ENCODE measurements at regions not wholly inside any gene's neighbourhood (a gene's known extent, or its start where the extent isn't known, plus 50 kb on each side); places are given as distances from the start of the nearest gene placed in this dataset.
"Not testable (repeated sequence)": the region's sequence is repeated elsewhere in the genome, so short reads cannot be mapped to it uniquely, and the experiment has no call there.

- Mint-ChIP-seq H3K36me3 (no peaks in the 10 kb centered on the region), H3K27me3 (no peaks in the 10 kb centered on the region), H3K4me1 (no peaks in the 10 kb centered on the region), H3K9me3 (no peaks in the 10 kb centered on the region), H3K27ac (no peak overlapping the region), H3K4me3 (no peak overlapping the region)
Measured at GRCh38 chrX:69072486-69073006, 92.7 kb downstream of the PJA1 start.

- Mint-ChIP-seq H3K4me3 (no peak overlapping the region), H3K27ac (no peak overlapping the region), H3K36me3 (no peaks in the 10 kb centered on the region), H3K27me3 (no peaks in the 10 kb centered on the region), H3K4me1 (no peaks in the 10 kb centered on the region), H3K9me3 (no peaks in the 10 kb centered on the region)
Measured at GRCh38 chrX:69070949-69071650, 94.2 kb downstream of the PJA1 start.

- H3K4me3 Mint-ChIP-seq, result no peak overlapping the region
- H3K36me3 Mint-ChIP-seq, result no peaks in the 10 kb centered on the region
- H3K4me1 Mint-ChIP-seq, result no peaks in the 10 kb centered on the region
- H3K27me3 Mint-ChIP-seq, result no peaks in the 10 kb centered on the region
- no peak overlapping the region for H3K27ac Mint-ChIP-seq
- no peaks in the 10 kb centered on the region for H3K9me3 Mint-ChIP-seq
Measured at GRCh38 chrX:69069876-69070275, 95.4 kb downstream of the PJA1 start.

- H3K9me3 Mint-ChIP-seq, result no peaks in the 10 kb centered on the region
- H3K27ac Mint-ChIP-seq, result no peak overlapping the region
- no peaks in the 10 kb centered on the region for H3K4me1 Mint-ChIP-seq
- H3K4me3 Mint-ChIP-seq, result no peak overlapping the region
- H3K27me3 Mint-ChIP-seq, result no peaks in the 10 kb centered on the region
- no peaks in the 10 kb centered on the region for H3K36me3 Mint-ChIP-seq
Measured at GRCh38 chrX:69069086-69069445, 96.2 kb downstream of the PJA1 start.

GRCh38 chrX:69068301-69069085 is 96.8 kb downstream of the PJA1 start:
- Mint-ChIP-seq H3K9me3 (no peaks in the 10 kb centered on the region), H3K27me3 (no peaks in the 10 kb centered on the region), H3K4me3 (no peak overlapping the region), H3K4me1 (no peaks in the 10 kb centered on the region), H3K36me3 (no peaks in the 10 kb centered on the region), H3K27ac (no peak overlapping the region)

- no peaks in the 10 kb centered on the region for H3K27me3 Mint-ChIP-seq
- no peaks in the 10 kb centered on the region for H3K9me3 Mint-ChIP-seq
- no peaks in the 10 kb centered on the region for H3K36me3 Mint-ChIP-seq
- no peak overlapping the region for H3K4me3 Mint-ChIP-seq
- H3K4me1 Mint-ChIP-seq, result no peaks in the 10 kb centered on the region
- H3K27ac Mint-ChIP-seq, result no peak overlapping the region
Measured at GRCh38 chrX:69067841-69068240, 97.4 kb downstream of the PJA1 start.

- no peaks in the 10 kb centered on the region for H3K36me3 Mint-ChIP-seq
- H3K27ac Mint-ChIP-seq, result no peak overlapping the region
- H3K9me3 Mint-ChIP-seq, result no peaks in the 10 kb centered on the region
- no peaks in the 10 kb centered on the region for H3K27me3 Mint-ChIP-seq
- no peak overlapping the region for H3K4me3 Mint-ChIP-seq
- no peaks in the 10 kb centered on the region for H3K4me1 Mint-ChIP-seq
Measured at GRCh38 chrX:69066966-69067525, 98.2 kb downstream of the PJA1 start.

GRCh38 chrX:69066021-69066757 is 99.1 kb downstream of the PJA1 start:
- no peaks in the 10 kb centered on the region for H3K4me1 Mint-ChIP-seq
- no peaks in the 10 kb centered on the region for H3K36me3 Mint-ChIP-seq
- H3K27ac Mint-ChIP-seq, result no peak overlapping the region
- H3K9me3 Mint-ChIP-seq, result no peaks in the 10 kb centered on the region
- no peak overlapping the region for H3K4me3 Mint-ChIP-seq
- no peaks in the 10 kb centered on the region for H3K27me3 Mint-ChIP-seq

GRCh38 chrX:69065451-69065850 is 99.8 kb downstream of the PJA1 start:
- no peak overlapping the region for H3K27ac Mint-ChIP-seq
- no peaks in the 10 kb centered on the region for H3K9me3 Mint-ChIP-seq
- no peaks in the 10 kb centered on the region for H3K4me1 Mint-ChIP-seq
- H3K27me3 Mint-ChIP-seq, result no peaks in the 10 kb centered on the region
- no peak overlapping the region for H3K4me3 Mint-ChIP-seq
- no peaks in the 10 kb centered on the region for H3K36me3 Mint-ChIP-seq

GRCh38 chrX:69063486-69063885 is 101.8 kb downstream of the PJA1 start:
- no peak overlapping the region for H3K4me3 Mint-ChIP-seq
- no peaks in the 10 kb centered on the region for H3K27me3 Mint-ChIP-seq
- no peak overlapping the region for H3K27ac Mint-ChIP-seq
- no peaks in the 10 kb centered on the region for H3K4me1 Mint-ChIP-seq
- H3K36me3 Mint-ChIP-seq, result no peaks in the 10 kb centered on the region
- H3K9me3 Mint-ChIP-seq, result no peaks in the 10 kb centered on the region

GRCh38 chrX:69062493-69062892 is 102.8 kb downstream of the PJA1 start:
- Mint-ChIP-seq H3K9me3 (no peaks in the 10 kb centered on the region), H3K4me1 (no peaks in the 10 kb centered on the region), H3K36me3 (no peaks in the 10 kb centered on the region), H3K27me3 (no peaks in the 10 kb centered on the region), H3K27ac (no peak overlapping the region), H3K4me3 (no peak overlapping the region)

GRCh38 chrX:69060631-69061408 is 104.4 kb downstream of the PJA1 start:
- Mint-ChIP-seq H3K4me1 (no peaks in the 10 kb centered on the region), H3K9me3 (no peaks in the 10 kb centered on the region), H3K27ac (no peak overlapping the region), H3K4me3 (no peak overlapping the region), H3K27me3 (no peaks in the 10 kb centered on the region), H3K36me3 (no peaks in the 10 kb centered on the region)

GRCh38 chrX:69055193-69055592 is 110.1 kb downstream of the PJA1 start:
- Mint-ChIP-seq H3K4me3 (no peak overlapping the region), H3K27me3 (no peaks in the 10 kb centered on the region), H3K4me1 (no peaks in the 10 kb centered on the region), H3K27ac (no peak overlapping the region), H3K9me3 (no peaks in the 10 kb centered on the region), H3K36me3 (no peaks in the 10 kb centered on the region)

- H3K27me3 Mint-ChIP-seq, H3K36me3 Mint-ChIP-seq, H3K27ac Mint-ChIP-seq, H3K9me3 Mint-ChIP-seq, H3K4me1 Mint-ChIP-seq, H3K4me3 Mint-ChIP-seq: not testable (repeated sequence)
Measured at GRCh38 chrX:69054497-69054896, 110.8 kb downstream of the PJA1 start.

- Mint-ChIP-seq H3K27me3 (no peaks in the 10 kb centered on the region), H3K9me3 (no peaks in the 10 kb centered on the region), H3K4me3 (no peak overlapping the region), H3K4me1 (no peaks in the 10 kb centered on the region), H3K27ac (no peak overlapping the region), H3K36me3 (no peaks in the 10 kb centered on the region)
Measured at GRCh38 chrX:69051901-69052300, 113.4 kb downstream of the PJA1 start.
